Putamen (tissue), 1 donor: ENCODE measurements at regions not wholly inside any gene's neighbourhood (a gene's known extent, or its start where the extent isn't known, plus 50 kb on each side); places are given as distances from the start of the nearest gene placed in this dataset.

ENCODE experiments used
- DNase-seq: peaks from one replicate; pipeline ENCODE4 v3.0.0-alpha.2; 2016; ENCODE audit warnings: low spot score

DNA sequence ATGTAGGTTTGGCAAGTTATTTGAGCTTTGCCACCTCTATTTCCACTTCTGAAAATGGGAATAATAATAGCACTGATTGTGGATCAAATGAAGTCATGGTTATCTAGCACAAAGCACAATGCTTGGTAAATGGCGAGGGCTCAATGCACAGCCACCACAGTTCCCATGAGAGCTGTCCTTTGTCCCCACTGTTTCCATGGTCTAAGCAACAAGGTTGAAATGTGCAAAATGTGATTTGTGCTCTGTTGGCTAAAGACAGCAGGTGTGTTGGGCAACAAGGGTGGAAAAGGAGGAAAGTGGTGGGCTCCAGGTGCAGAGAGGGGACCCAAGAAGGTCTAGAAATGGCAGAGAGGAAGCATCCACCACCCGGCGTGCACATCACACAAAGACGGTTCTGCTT, 200.5 kb downstream of the TRIM29 start:
- peak; percentile 74 for DNase-seq

DNA sequence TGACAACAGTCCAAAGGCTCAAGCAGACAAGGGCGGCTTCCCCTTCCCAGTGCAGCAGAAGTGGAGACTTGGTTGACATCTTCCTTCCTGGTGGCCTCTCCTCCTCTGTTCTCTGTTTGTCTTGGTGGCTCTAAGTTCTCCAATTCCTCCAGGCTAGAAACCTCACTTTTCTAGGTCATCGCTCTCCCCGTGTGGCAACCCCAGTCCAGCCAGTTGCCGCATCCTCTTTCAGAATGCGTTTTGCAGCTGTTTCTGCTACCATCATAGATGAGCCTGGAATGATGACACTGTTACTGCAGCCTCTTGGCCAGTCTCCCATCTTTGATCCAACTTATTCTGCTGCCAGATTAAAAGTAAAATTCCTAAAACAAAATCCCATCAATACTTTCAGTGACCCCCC, 201.5 kb downstream of the TRIM29 start:
- no peak for DNase-seq

GRCh38 chr11:119935349-119935925, 202.5 kb downstream of the TRIM29 start:
- DNase-seq = peak; percentile 62

- no peak for DNase-seq
These were observed 203.0 kb downstream of the TRIM29 start for GRCh38 chr11:119934866-119935265.

DNA sequence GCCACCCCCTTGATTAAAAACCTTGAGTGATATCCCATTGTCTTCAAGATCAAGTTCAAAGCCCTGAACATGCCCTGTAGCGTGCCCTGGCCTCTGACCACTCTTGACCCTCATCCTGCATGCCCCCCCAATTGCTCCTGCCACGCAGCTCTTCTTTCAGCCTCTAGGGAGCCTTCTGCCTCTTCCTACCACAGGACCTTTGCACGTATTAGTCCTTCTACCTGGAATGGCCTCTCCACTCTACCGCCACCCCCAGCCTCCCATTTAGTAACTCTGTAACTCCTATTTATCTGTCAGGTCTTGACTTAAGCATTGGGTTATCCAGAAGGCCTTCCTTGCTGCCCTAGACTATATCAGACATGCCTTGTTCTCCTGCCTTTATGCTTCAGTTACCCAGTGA, 203.6 kb downstream of the TRIM29 start:
- no peak for DNase-seq

GRCh38 chr11:119933584-119933983, 204.3 kb downstream of the TRIM29 start:
- no peak for DNase-seq

- DNase-seq = no peak
These were observed 204.0 kb upstream of the NECTIN1 start for GRCh38 chr11:119932828-119933562.

DNA sequence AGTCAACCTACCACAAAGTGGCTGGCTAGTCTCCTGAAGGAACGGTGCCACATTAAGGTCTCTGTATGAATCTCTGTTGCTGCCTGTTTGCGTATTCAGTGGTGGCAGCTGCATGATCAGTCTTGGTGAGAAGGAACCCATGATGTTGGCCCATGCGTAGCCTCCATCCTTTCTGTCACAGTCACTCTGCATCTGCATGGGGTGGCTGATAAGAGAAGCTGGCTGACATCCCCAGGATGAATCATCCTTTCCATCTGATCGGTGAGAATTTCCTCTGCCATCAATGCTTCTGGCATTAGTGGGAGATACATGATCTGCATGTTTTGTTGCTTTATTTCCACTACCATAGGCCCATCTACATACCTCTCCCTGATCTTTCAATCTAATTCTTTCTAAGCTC, 199.0 kb upstream of the NECTIN1 start:
- DNase-seq = no peak

GRCh38 chr11:119924017-119924416, 195.0 kb upstream of the NECTIN1 start:
- no peak for DNase-seq

- DNase-seq = no peak
These were observed 192.6 kb upstream of the NECTIN1 start for GRCh38 chr11:119921571-119921970.

- no peak for DNase-seq
These were observed 191.8 kb upstream of the NECTIN1 start for GRCh38 chr11:119920666-119921387.

DNA sequence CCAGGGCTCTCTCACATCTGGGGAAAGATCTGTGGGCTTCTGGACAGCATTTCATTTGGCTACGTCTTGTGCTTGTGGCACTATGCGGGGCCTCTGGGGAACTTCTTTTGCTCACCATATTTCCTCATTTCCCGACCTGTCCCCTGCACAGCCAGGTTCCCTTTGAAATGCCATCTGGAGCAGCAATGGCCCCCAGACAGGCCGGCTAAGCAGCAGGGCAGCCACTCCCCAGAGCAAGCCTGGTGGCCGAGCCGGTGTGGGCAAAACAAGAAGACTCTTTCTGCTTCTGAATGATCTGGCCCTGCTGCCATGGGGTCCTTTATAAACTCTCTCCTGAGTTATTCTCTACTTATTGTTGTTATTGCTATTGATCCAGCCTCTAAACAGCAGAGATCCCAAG, 190.7 kb upstream of the NECTIN1 start:
- no peak for DNase-seq

DNA sequence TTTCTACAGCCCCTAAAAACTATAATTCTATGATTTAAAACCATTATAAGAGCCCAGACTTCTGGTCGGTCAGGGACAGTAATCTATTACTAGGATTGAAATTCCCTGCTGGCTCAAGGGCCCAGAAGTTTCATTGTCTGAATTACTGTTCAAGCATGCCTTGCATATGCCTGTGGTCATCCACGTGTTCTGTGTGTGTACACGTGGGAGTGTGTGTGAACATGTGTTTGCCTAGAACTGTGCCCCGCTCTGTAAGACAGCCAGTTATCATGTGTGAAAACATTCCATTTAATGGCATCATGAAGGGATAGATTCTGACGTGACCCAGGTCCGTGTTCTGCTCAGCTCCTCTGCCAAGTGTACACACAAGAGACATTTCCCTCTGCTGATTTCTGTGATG, 189.3 kb upstream of the NECTIN1 start:
- no peak for DNase-seq

DNA sequence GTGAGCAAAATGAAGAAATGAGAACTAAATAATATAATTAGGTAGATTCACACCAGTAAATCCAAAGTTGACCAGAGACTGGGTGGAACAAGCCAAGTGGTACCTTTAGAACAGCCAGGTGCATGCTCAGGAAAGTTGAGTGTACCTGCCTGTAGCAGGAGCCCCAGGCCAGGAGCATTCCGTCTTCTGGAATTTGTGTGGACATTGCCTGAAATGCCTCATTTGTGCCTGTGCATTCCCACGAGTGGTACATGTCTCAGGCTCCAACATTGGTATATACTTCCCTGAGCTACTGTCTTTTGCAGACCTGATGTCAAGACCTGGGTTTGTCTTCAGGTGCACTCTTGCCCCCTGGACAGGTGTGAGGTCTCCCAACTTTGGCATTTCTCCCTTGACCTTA, 187.6 kb upstream of the NECTIN1 start:
- DNase-seq = no peak

DNA sequence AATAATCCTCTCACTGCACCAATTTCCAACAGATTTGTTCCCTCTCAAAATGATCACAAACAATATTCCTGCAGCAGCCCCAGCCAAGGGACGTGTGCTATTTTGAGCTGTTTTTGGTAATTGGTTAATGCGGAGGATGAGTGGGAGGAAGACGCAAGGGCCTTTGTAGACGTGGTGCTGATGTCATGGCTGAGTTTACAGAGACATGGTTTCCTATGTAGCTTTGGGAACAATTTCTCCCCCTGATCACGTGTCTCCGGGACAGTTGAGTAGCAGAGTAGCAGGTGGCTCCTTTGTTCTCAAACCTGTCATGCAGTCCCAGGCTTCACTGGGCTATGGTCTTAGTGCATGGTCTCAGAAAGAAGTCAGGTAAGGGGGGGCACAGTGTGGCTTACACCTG, 183.2 kb upstream of the NECTIN1 start:
- DNase-seq = no peak

GRCh38 chr11:119910650-119911049, 181.7 kb upstream of the NECTIN1 start:
- DNase-seq = no peak

GRCh38 chr11:119910051-119910450, 181.1 kb upstream of the NECTIN1 start:
- peak; percentile 64 for DNase-seq

GRCh38 chr11:119909495-119909894, 180.5 kb upstream of the NECTIN1 start:
- DNase-seq = no peak

- DNase-seq = no peak
These were observed 180.1 kb upstream of the NECTIN1 start for GRCh38 chr11:119909077-119909476.

DNA sequence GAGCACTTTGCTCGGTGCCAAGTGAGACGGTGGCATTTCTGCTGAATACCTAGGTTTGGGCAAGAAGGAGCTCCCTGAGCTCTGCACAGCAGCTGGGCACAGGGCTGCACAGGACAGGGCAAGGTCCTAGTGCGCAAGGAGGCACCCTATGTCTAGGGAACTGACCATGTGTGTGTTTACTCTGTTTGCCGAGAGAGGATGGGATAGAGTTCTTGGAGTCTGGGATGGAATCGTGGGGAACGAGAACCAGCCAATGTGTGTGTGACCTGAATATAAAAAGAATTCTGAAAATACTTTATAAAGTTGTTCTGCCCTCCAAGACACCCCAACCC, 179.5 kb upstream of the NECTIN1 start:
- DNase-seq = no peak

GRCh38 chr11:119907878-119908572, 179.0 kb upstream of the NECTIN1 start:
- no peak for DNase-seq

DNA sequence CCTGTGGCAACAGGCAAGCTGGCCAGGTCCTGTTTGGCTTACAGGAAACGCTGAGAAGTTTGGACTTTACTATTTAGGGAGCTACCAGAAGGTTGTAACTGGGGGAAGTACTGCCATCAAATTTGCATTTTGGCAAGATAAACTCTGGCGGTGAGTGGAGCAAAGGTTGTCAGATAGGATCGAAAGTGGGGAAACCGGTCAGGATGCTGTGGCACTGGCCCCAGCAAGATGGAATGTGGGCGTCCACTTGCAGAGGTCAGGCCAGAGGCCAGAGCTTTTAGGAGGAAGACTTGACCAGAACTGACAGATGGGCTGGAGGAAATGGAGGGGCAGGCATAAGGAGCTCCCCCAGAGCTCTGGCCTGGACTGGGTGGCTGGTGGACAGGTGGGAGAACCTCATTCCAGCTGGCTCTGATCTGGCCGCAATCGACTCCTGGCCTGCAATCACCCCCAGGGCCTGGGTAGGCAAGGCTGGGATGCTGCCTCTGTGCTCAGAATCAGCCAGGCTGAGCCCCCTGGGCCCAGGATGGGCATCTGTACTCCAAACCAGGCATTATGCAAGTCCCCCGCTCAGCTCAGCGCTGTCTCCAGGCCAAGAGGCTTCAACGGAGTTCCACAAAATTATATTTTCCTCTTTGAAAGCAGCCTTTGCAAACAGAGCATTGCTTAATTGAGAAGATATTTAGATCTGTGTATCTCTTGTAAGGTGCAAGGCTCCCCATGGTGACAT, 178.3 kb upstream of the NECTIN1 start:
- DNase-seq = no peak
